ENCODE measurements at regions not wholly inside any gene's neighbourhood (a gene's known extent, or its start where the extent isn't known, plus 50 kb on each side); places are given as distances from the start of the nearest gene placed in this dataset.
"Not testable (repeated sequence)": the region's sequence is repeated elsewhere in the genome, so short reads cannot be mapped to it uniquely, and the experiment has no call there.

DNA sequence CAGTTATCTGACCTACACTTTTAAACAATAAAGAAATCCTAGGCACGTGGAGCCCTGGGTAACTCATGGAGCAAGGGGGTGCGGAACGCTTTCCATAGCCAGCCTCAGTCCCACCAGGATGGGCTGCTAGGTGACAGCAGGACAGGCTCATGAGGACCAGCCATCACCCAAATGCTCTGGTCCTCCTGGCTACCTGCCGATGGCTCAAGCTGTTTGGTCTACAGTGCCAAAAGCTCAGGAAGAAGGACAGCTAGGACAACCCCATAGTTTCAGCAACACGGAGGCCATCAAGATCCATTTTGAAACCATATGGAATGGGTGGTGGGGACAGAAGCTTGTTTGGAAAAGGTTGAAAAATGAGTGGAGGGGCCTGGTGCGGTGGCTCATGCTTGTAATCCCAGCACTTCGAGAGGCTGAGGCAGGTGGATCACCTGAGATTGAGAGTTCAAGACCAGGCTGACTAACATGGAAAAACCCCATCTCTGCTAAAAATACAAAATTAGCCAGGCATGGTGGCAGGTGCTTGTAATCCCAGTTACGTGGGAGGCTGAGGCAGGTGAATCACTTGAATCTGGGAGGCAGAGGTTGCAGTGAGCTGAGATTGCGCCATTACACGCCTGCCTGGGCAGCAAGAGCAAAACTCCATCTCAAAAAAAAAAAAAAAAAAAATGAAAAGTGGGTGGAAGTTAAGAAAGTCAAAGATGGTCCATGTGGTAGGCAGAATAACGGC is 93.7 kb upstream of the ALDH3B2 start:
- DNase-seq = not testable (repeated sequence)

DNA sequence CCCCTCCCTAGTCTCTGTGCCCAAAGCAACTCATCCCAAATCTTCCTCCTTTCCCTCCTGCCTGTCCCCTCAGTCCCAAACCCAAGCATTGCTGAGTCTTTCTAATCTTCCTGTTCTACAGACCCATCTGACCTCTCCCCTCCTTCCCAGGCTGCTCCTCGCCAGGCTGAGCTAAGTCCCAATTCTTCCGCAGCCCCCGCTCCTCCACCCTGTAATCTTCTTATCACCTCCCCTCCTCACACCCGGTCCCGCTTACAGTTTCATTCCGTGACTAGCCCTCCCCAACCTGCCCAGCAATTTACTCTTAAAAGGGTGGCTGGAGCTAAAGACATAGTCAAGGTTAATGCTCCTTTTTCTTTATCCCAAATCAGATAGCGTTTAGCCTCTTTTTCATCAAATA is 86.8 kb upstream of the ALDH3B2 start:
- not testable (repeated sequence) for DNase-seq

- DNase-seq = not testable (repeated sequence)
Measured at GRCh38 chr11:67759321-67759720, 84.9 kb upstream of the ALDH3B2 start.

- DNase-seq = not testable (repeated sequence)
Measured at GRCh38 chr11:67758467-67758866, 84.0 kb upstream of the ALDH3B2 start.

DNA sequence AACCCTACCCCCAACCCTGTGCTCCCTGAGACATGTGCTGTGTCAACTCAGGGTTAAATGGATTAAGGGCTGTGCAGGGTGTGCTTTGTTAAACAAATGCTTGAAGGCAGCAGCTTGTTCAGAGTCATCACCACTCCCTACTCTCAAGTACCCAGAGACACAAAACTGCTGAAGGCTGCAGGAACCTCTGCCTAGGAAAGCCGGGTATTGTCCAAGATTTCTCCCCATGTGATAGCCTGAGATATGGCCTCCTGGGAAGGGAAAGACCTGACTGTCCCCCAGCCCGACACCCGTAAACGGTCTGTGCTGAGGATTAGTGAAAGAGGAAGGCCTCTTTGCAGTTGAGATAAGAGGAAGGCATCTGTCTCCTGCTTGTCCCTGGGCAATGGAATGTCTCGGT is 83.6 kb upstream of the ALDH3B2 start:
- not testable (repeated sequence) for DNase-seq

GRCh38 chr11:67753820-67754219 is 79.4 kb upstream of the ALDH3B2 start:
- not testable (repeated sequence) for DNase-seq

- DNase-seq = no peak
Measured at GRCh38 chr11:67745181-67745726, 70.8 kb upstream of the ALDH3B2 start.

GRCh38 chr11:67744231-67744630 is 69.8 kb upstream of the ALDH3B2 start:
- not testable (repeated sequence) for DNase-seq

- not testable (repeated sequence) for DNase-seq
Measured at GRCh38 chr11:67738231-67738630, 63.8 kb upstream of the ALDH3B2 start.

DNA sequence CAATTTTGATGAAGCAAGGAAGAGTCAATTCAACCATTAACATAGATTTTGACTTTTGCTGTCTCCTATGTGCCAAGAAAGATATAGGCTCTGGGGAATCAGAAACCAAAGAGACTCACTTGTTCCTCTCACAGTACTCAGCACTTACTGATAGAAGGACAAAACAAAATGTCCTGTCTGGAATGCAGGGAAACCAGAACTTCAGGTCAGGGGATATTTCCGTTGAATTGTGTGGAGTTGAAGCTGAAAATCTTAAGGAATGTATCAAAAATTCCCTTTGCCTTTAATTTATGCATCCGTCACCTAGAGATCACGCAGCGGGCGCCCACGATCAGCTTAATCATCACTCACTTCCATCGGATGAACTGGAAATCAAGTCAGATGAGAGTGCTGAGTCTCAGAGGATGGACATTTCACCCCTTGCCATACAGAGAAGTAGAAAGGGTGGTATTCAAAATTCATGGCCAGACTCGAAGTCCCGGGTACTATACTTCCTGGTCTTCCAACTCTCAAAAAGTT is 63.2 kb upstream of the ALDH3B2 start:
- DNase-seq = not testable (repeated sequence)

DNA sequence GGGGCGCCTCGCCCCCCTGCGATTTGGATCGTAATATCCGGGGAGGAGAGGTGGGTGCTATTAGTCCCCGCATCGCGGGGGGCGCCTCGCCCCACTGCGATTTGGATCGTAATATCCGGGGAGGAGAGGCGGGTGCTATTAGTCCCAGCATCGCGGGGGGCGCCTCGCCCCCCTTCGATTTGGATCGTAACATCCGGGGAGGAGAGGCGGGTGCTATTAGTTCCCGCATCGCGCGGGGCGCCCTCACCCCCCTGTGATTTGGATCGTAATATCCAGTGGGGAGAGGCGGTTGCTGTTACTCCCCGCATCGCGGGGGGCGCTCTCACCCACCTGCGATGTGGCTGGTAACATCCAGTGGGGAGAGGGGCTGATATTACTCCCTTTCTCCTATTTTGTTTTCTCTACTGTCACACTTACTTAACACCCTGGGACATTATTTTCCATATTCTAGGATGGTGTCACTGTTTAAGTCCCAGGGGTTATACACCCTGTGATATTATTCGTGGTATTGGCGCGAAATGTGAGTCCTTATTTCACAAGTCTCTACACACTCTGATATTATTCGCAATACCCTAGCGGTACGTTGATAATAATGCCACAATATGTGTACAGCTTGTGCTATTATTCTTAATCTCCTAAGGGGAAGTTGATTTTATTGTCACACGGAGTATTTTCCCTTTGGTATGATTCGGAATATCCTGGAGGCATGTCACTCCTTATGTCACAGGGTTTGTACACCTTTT is 57.8 kb upstream of the ALDH3B2 start:
- DNase-seq = peak; percentile 48

- DNase-seq = no peak
Measured at GRCh38 chr11:67731583-67731982, 57.2 kb upstream of the ALDH3B2 start.

DNA sequence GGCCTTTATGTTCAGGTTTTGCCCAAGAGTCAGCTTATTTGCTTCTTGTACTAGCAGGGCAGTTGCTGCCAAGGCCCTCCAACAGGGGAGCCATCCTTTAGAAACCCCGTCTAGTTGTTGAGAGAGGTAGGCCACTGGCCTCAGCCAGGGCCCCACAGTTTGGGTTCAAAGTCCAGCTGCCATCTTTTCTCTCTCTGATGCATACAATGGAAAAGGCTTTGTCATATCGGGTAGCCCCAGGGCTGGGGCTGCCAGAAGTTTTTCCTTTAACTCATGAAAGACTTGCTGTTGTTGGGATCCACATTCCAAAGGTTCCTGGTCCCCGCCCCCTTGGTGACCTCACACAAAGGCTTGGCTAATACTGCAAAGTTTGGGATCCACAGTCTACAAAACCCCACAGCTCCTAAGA is 53.7 kb upstream of the ALDH3B2 start:
- not testable (repeated sequence) for DNase-seq

GRCh38 chr11:67727066-67728040 is 52.9 kb upstream of the ALDH3B2 start:
- not testable (repeated sequence) for DNase-seq
